GM12878 (cell line): ENCODE measurements at regions not wholly inside any gene's neighbourhood (a gene's known extent, or its start where the extent isn't known, plus 50 kb on each side); places are given as distances from the start of the nearest gene placed in this dataset.

Experiments used
- ATAC-seq: fragments of 200-7000 bp; cut with Tn5 transposase; 3 replicates; pipeline ENCODE4 v1.9.1; 2020; ENCODE audit warnings: mild to moderate bottlenecking, moderate library complexity
- BruUV-seq: library from RNA; stranded (reverse); fragments of 400-500 nt; replicated peaks from 2 replicates; lab custom pipeline; 2021; lab: Mats Ljungman, UMichigan
- CTCF ChIA-PET: fragments of 300-600 bp; sonication (Branson Sonifier 250); formaldehyde crosslinking; extraction: SDS; loops from one replicate; lab custom pipeline; 2021; ENCODE audit warnings: inconsistent platforms; lab: Yijun Ruan, JAX
- POLR2A ChIA-PET: fragments of 350-600 bp; formaldehyde crosslinking; extraction: SDS; loops from one replicate; lab custom pipeline; 2021; ENCODE audit warnings: inconsistent platforms; lab: Charles Lee
- RAD21 ChIA-PET: fragments of 300-600 bp; sonication (Branson Sonifier 250); formaldehyde crosslinking; loops from one replicate; lab custom pipeline; 2023; ENCODE audit warnings: antibody characterized with exemption; ENCODE audit not compliant: unreplicated experiment; lab: Charles Lee
- SMC1A ChIA-PET: fragments of 300-600 bp; sonication (Branson Sonifier 250); formaldehyde crosslinking; loops from one replicate; lab custom pipeline; 2023; ENCODE audit not compliant: unreplicated experiment, uncharacterized antibody; lab: Charles Lee
- DNase-seq: peaks from one replicate; pipeline ENCODE4 v3.0.0-alpha.2; 2011; ENCODE audit warnings: low read depth, low spot score
- FAIRE-seq: peaks from 3 replicates; lab custom pipeline; 2011; peaks lifted over from hg19 to GRCh38; lab: Jason Lieb, UNC
- H2AFZ ChIP-seq: 2 replicates; pipeline ENCODE4 v1.6.0; 2011; ENCODE audit warnings: low read depth, low read length, control low read depth; ENCODE audit not compliant: control insufficient read depth
- H3K27ac ChIP-seq: 2 replicates; pipeline ENCODE4 v1.5.1; 2011; ENCODE audit warnings: control low read depth; ENCODE audit not compliant: control insufficient read depth, insufficient read depth
- H3K27me3 ChIP-seq, 2 experiments: replicated peaks in 1 of 2; 2 replicates each; pipeline versions ENCODE4 v1.6.0 to v1.6.1; 2011; ENCODE audit warnings: low read length in 1 of 2; ENCODE audit not compliant: control insufficient read depth in 2 of 2, insufficient read depth in 2 of 2
- H3K36me3 ChIP-seq, 2 experiments: 2 replicates each; pipeline ENCODE4 v1.5.1; 2011; ENCODE audit warnings: low read length in 1 of 2; ENCODE audit not compliant: control insufficient read depth in 2 of 2, insufficient read depth in 2 of 2
- H3K4me1 ChIP-seq: 2 replicates; pipeline ENCODE4 v1.6.1; 2011; ENCODE audit warnings: mild to moderate bottlenecking, low read length, moderate library complexity, mixed read lengths; ENCODE audit not compliant: control insufficient read depth, insufficient read depth
- H3K4me2 ChIP-seq: 2 replicates; pipeline ENCODE4 v1.6.0; 2011; ENCODE audit warnings: control low read depth; ENCODE audit not compliant: control insufficient read depth, insufficient read depth
- H3K4me3 ChIP-seq: fragments of 200-600 bp; sonication (generic); 2 replicates; pipeline ENCODE4 v1.5.1; 2016
- H3K79me2 ChIP-seq: 2 replicates; pipeline ENCODE4 v1.6.0; 2011; ENCODE audit warnings: low read length; ENCODE audit not compliant: control insufficient read depth, insufficient read depth
- H3K9ac ChIP-seq: 2 replicates; pipeline ENCODE4 v1.8.0; 2011; ENCODE audit warnings: low read length, control low read depth, mixed read lengths; ENCODE audit not compliant: control insufficient read depth, insufficient read depth
- H3K9me3 ChIP-seq: replicated peaks from 3 replicates; pipeline ENCODE4 v1.5.1; 2011; ENCODE audit warnings: mild to moderate bottlenecking, low read length; ENCODE audit not compliant: control insufficient read depth, insufficient read depth
- H4K20me1 ChIP-seq: 2 replicates; pipeline ENCODE4 v1.6.0; 2011; ENCODE audit not compliant: control insufficient read depth, insufficient read depth
- BCLAF1 ChIP-seq: fragments of 450-650 bp; IDR thresholded peaks from 2 replicates; pipeline ENCODE4 v1.6.1; 2017; ENCODE audit warnings: antibody characterized with exemption, mild to moderate bottlenecking, moderate library complexity
- EGR1 ChIP-seq, 2 experiments: IDR thresholded peaks; 1 replicate in 1 of 2; 2 replicates in 1 of 2; pipeline ENCODE4 v1.6.1; 2011 to 2012; ENCODE audit warnings: low read depth in 2 of 2, low read length in 2 of 2, borderline replicate concordance in 1 of 2, mild to moderate bottlenecking in 1 of 2, moderate library complexity in 1 of 2
- JUND ChIP-seq: IDR thresholded peaks from 2 replicates; pipeline ENCODE4 v1.6.1; 2012; ENCODE audit warnings: low read depth, mild to moderate bottlenecking, low read length, improper control_type of control experiment, moderate library complexity
- MTA3 ChIP-seq: IDR thresholded peaks from 2 replicates; pipeline ENCODE4 v1.6.1; 2012; ENCODE audit warnings: low read length, inconsistent platforms, borderline replicate concordance
- PRDM15 ChIP-seq: fragments of 450-650 bp; formaldehyde crosslinking; IDR thresholded peaks from 2 replicates; pipeline ENCODE4 v1.4.0; 2020; ENCODE audit warnings: mild to moderate bottlenecking, moderate library complexity
- RELB ChIP-seq: fragments of 450-650 bp; IDR thresholded peaks from 2 replicates; pipeline ENCODE4 v1.6.1; 2017; ENCODE audit warnings: low read depth, mild to moderate bottlenecking, moderate library complexity
- SMAD1 ChIP-seq: fragments of 450-650 bp; IDR thresholded peaks from 2 replicates; pipeline ENCODE4 v1.6.1; 2018; ENCODE audit warnings: mild to moderate bottlenecking, low read depth; ENCODE audit not compliant: partially characterized antibody
- SREBF1 ChIP-seq: IDR thresholded peaks from 2 replicates; pipeline ENCODE4 v1.6.1; 2012; ENCODE audit warnings: mild to moderate bottlenecking, low read length
- STAT3 ChIP-seq: IDR thresholded peaks from 2 replicates; pipeline ENCODE4 v1.6.1; 2011; ENCODE audit warnings: low read depth, low read length, improper control_type of control experiment
- TCF3 ChIP-seq: IDR thresholded peaks from 2 replicates; pipeline ENCODE4 v1.6.1; 2012; ENCODE audit warnings: low read depth, mild to moderate bottlenecking, low read length, borderline replicate concordance; ENCODE audit not compliant: insufficient read depth
- USF2 ChIP-seq: IDR thresholded peaks from 2 replicates; pipeline ENCODE4 v1.6.1; 2011; ENCODE audit warnings: low read depth, low read length, improper control_type of control experiment, borderline replicate concordance
- ZBTB33 ChIP-seq: fragments of 450-650 bp; IDR thresholded peaks from 2 replicates; pipeline ENCODE4 v1.6.1; 2017; ENCODE audit warnings: mild to moderate bottlenecking
- WGBS: methylation state at CpG from one replicate; pipeline ENCODE4 v1.1.6; 2016; ENCODE audit warnings: low lambda C conversion rate; ENCODE audit not compliant: insufficient replicate concordance, insufficient coverage; ENCODE audit errors: missing lambda C conversion rate; 5-methylcytosine and 5-hydroxymethylcytosine counted together
- in situ Hi-C: fragments of 300-500 bp; cut with MboI; formaldehyde crosslinking; loops from 9 replicates; pipeline ENCODE4 v1.14.3; 2018; ENCODE audit warnings: mixed read lengths
- intact Hi-C: fragments of 100-400 bp; cut with micrococcal nuclease; formaldehyde crosslinking; loops from one replicate; pipeline ENCODE4 v1.14.2; 2022; ENCODE audit not compliant: unreplicated experiment

- Histone ChIP-seq H3K4me1 (no peaks in the 10 kb centered on the region), H3K4me3 (no peak overlapping the region), H4K20me1 (no peaks in the 10 kb centered on the region), H3K9ac (no peak overlapping the region), H3K36me3 (no peaks in the 10 kb centered on the region), H3K79me2 (no peaks in the 10 kb centered on the region), H3K27me3 (peaks cover 0 to 11% of the 10 kb centered on the region in 2 experiments; a peak in 3 of 4 replicates), H3K27ac (no peak overlapping the region), H3K9me3 (no peaks in the 10 kb centered on the region), H3K4me2 (no peak overlapping the region), H2AFZ (no peak overlapping the region)
- CTCF ChIA-PET: no interaction called here
- RAD21 ChIA-PET: no interaction called here
- ATAC-seq: no peak
- 31% methylated on average over 10 of the region's 10 CpGs for WGBS
- POLR2A ChIA-PET: no interaction called here
- FAIRE-seq: no peak
- in situ Hi-C loops (no loop called here), intact Hi-C loops (no loop called here)
- DNase-seq: no peak
- BruUV-seq: no TSS peak
- SMC1A ChIA-PET: no interaction called here
- TF ChIP-seq RELB (no peak), STAT3 (no peak), BCLAF1 (no peak), USF2 (no peak), EGR1 (IDR thresholded peaks at IDR 0.05; ENCODE audit: borderline replicate concordance in 1 of 2, low read depth in 2 of 2, low read length in 2 of 2) (no peak), TCF3 (no peak), PRDM15 (CRISPR knock-in tag) (no peak), ZBTB33 (no peak), JUND (no peak), SREBF1 (no peak), SMAD1 (no peak), MTA3 (no peak)
These were observed 63.3 kb downstream of the RBFOX3 start for GRCh38 chr17:79547586-79547985.
